HuH-7.5 (cell line): ENCODE measurements at regions not wholly inside any gene's neighbourhood (a gene's known extent, or its start where the extent isn't known, plus 50 kb on each side); places are given as distances from the start of the nearest gene placed in this dataset.
"Not testable (repeated sequence)": the region's sequence is repeated elsewhere in the genome, so short reads cannot be mapped to it uniquely, and the experiment has no call there.

Experiments
- DNase-seq: peaks from one replicate; pipeline ENCODE4 v3.0.0; 2011; ENCODE audit warnings: low spot score

- no peak for DNase-seq
These were observed 50.9 kb upstream of the UBASH3B start for GRCh38 chr11:122604621-122605020.

- no peak for DNase-seq
These were observed 54.1 kb upstream of the UBASH3B start for GRCh38 chr11:122601141-122602125.

- no peak for DNase-seq
These were observed 55.2 kb upstream of the UBASH3B start for GRCh38 chr11:122600290-122600689.

GRCh38 chr11:122599434-122599833 is 56.1 kb upstream of the UBASH3B start:
- no peak for DNase-seq

- DNase-seq, result no peak
These were observed 56.6 kb upstream of the UBASH3B start for GRCh38 chr11:122598971-122599370.

- DNase-seq, result no peak
These were observed 58.0 kb upstream of the UBASH3B start for GRCh38 chr11:122597511-122597910.

- DNase-seq, result no peak
These were observed 60.4 kb upstream of the UBASH3B start for GRCh38 chr11:122594986-122595645.

- DNase-seq, result no peak
These were observed 61.8 kb upstream of the UBASH3B start for GRCh38 chr11:122593473-122594420.

- DNase-seq, result no peak
These were observed 62.9 kb upstream of the UBASH3B start for GRCh38 chr11:122592641-122593040.

GRCh38 chr11:122584670-122585069 is 70.9 kb upstream of the UBASH3B start:
- no peak for DNase-seq

- not testable (repeated sequence) for DNase-seq
These were observed 75.5 kb upstream of the UBASH3B start for GRCh38 chr11:122580071-122580470.

- no peak for DNase-seq
These were observed 77.2 kb upstream of the UBASH3B start for GRCh38 chr11:122578171-122578825.

- no peak for DNase-seq
These were observed 82.9 kb upstream of the UBASH3B start for GRCh38 chr11:122572592-122572991.

GRCh38 chr11:122563761-122564160 is 91.8 kb upstream of the UBASH3B start:
- DNase-seq, result no peak

- DNase-seq, result no peak
These were observed 95.7 kb upstream of the UBASH3B start for GRCh38 chr11:122559734-122560382.

GRCh38 chr11:122559218-122559617 is 96.3 kb upstream of the UBASH3B start:
- DNase-seq, result not testable (repeated sequence)

- not testable (repeated sequence) for DNase-seq
These were observed 98.4 kb upstream of the UBASH3B start for GRCh38 chr11:122557163-122557562.

- no peak for DNase-seq
These were observed 98.9 kb upstream of the UBASH3B start for GRCh38 chr11:122556605-122557004.

- DNase-seq, result no peak
These were observed 117.5 kb upstream of the UBASH3B start for GRCh38 chr11:122538060-122538459.

- DNase-seq, result no peak
These were observed 130.6 kb upstream of the UBASH3B start for GRCh38 chr11:122524898-122525297.
